ENCODE measurements at regions not wholly inside any gene's neighbourhood (a gene's known extent, or its start where the extent isn't known, plus 50 kb on each side); places are given as distances from the start of the nearest gene placed in this dataset.

DNA sequence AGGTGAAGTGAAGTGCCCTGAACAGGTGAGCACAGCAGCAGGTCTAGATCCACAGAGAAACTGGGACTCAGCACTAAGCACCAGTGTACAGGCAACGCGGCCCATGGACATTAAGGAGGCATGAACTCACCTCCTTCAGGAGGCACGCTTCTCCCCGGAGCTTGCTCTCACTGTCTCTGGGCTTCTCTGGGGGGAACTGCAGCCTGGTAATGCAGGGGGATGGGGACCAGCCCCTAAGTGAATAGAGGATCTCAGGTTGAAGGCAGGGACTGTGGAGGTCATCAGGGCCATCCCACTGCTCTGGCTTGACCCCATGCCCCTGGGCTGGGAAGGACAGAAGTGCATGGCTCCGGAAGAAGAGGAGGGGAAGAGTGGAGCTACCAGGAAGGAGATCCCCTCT, 495.6 kb upstream of the B3GAT1 start:
- TF ChIP-seq, protein P1, sequence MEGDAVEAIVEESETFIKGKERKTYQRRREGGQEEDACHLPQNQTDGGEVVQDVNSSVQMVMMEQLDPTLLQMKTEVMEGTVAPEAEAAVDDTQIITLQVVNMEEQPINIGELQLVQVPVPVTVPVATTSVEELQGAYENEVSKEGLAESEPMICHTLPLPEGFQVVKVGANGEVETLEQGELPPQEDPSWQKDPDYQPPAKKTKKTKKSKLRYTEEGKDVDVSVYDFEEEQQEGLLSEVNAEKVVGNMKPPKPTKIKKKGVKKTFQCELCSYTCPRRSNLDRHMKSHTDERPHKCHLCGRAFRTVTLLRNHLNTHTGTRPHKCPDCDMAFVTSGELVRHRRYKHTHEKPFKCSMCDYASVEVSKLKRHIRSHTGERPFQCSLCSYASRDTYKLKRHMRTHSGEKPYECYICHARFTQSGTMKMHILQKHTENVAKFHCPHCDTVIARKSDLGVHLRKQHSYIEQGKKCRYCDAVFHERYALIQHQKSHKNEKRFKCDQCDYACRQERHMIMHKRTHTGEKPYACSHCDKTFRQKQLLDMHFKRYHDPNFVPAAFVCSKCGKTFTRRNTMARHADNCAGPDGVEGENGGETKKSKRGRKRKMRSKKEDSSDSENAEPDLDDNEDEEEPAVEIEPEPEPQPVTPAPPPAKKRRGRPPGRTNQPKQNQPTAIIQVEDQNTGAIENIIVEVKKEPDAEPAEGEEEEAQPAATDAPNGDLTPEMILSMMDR (IDR thresholded peaks at IDR 0.05), result no peak
- TF ChIP-seq POLR2AphosphoS5 (IDR thresholded peaks at IDR 0.05) (no peak), POLR2A (IDR thresholded peaks at IDR 0.05) (no peak)
